OCI-LY7 (cell line): ENCODE measurements at regions not wholly inside any gene's neighbourhood (a gene's known extent, or its start where the extent isn't known, plus 50 kb on each side); places are given as distances from the start of the nearest gene placed in this dataset.

Source experiments
- BruUV-seq: library from RNA; stranded (reverse); fragments of 400-500 nt; replicated peaks from 2 replicates; lab custom pipeline; 2021; lab: Mats Ljungman, UMichigan
- CTCF ChIA-PET: fragments of 300-600 bp; sonication (Branson Sonifier 250); formaldehyde crosslinking; loops from one replicate; lab custom pipeline; 2022; ENCODE audit warnings: antibody characterized with exemption; ENCODE audit not compliant: unreplicated experiment; lab: Charles Lee
- POLR2A ChIA-PET: fragments of 300-600 bp; sonication (Branson Sonifier 250); formaldehyde crosslinking; loops from one replicate; lab custom pipeline; 2022; ENCODE audit warnings: antibody characterized with exemption; lab: Charles Lee
- DNase-seq: peaks from one replicate; pipeline ENCODE4 v3.0.0-alpha.2; 2015; ENCODE audit warnings: low spot score
- H2AFZ ChIP-seq: fragments of 200-600 bp; sonication (generic), shearing (Covaris generic); 2 replicates; pipeline ENCODE4 v1.6.1; 2014; ENCODE audit warnings: mild to moderate bottlenecking, antibody characterized with exemption, low read length, moderate library complexity
- H3K27ac ChIP-seq: fragments of 200-600 bp; sonication (generic); 2 replicates; pipeline ENCODE4 v1.5.1; 2014; ENCODE audit warnings: mixed run types, low read depth, mild to moderate bottlenecking, moderate library complexity, low read length, inconsistent platforms; ENCODE audit not compliant: poor library complexity, severe bottlenecking
- H3K36me3 ChIP-seq: fragments of 200-600 bp; sonication (generic); 2 replicates; pipeline ENCODE4 v1.6.1; 2014; ENCODE audit warnings: mild to moderate bottlenecking, antibody characterized with exemption, low read length, moderate library complexity, mixed read lengths; ENCODE audit not compliant: insufficient read depth
- H3K4me1 ChIP-seq: fragments of 200-600 bp; sonication (generic); 2 replicates; pipeline ENCODE4 v1.5.1; 2014; ENCODE audit warnings: mild to moderate bottlenecking, low read length; ENCODE audit not compliant: insufficient read depth, poor library complexity, severe bottlenecking
- H3K4me2 ChIP-seq: fragments of 200-600 bp; sonication (generic); 2 replicates; pipeline ENCODE4 v1.6.1; 2014; ENCODE audit warnings: mild to moderate bottlenecking, low read length
- H3K4me3 ChIP-seq: fragments of 200-600 bp; sonication (generic); 2 replicates; pipeline ENCODE4 v1.5.1; 2014; ENCODE audit warnings: mild to moderate bottlenecking, low read depth, low read length; ENCODE audit not compliant: poor library complexity, severe bottlenecking
- H3K79me2 ChIP-seq: fragments of 200-600 bp; sonication (generic); 2 replicates; pipeline ENCODE4 v1.6.1; 2016; ENCODE audit warnings: low read depth, mild to moderate bottlenecking, low read length, moderate library complexity, mixed read lengths; ENCODE audit not compliant: insufficient read depth
- H3K9me2 ChIP-seq: fragments of 200-600 bp; sonication (generic); 2 replicates; pipeline ENCODE4 v1.6.1; 2016; ENCODE audit warnings: mild to moderate bottlenecking, low read length, mixed read lengths; ENCODE audit not compliant: insufficient read depth
- H3K9me3 ChIP-seq: fragments of 200-600 bp; sonication (generic); 2 replicates; pipeline ENCODE4 v1.6.1; 2014; ENCODE audit warnings: mild to moderate bottlenecking, mixed run types, low read length, mixed read lengths
- H4K20me1 ChIP-seq: fragments of 200-600 bp; sonication (generic); 2 replicates; pipeline ENCODE4 v1.6.1; 2014; ENCODE audit warnings: mild to moderate bottlenecking, antibody characterized with exemption, low read length, moderate library complexity, mixed read lengths; ENCODE audit not compliant: insufficient read depth
- CTCF ChIP-seq: fragments of 200-600 bp; sonication (generic); conservative IDR thresholded peaks from 2 replicates; pipeline ENCODE4 v1.5.1; 2014; ENCODE audit warnings: mild to moderate bottlenecking, antibody characterized with exemption, low read length, moderate library complexity, mixed read lengths
- EZH2phosphoT487 ChIP-seq: fragments of 200-600 bp; sonication (generic); IDR thresholded peaks from 2 replicates; pipeline ENCODE4 v1.6.1; 2018; ENCODE audit warnings: low read depth, borderline replicate concordance, mild to moderate bottlenecking, mixed run types, antibody characterized with exemption, low read length, moderate library complexity, mixed read lengths
- intact Hi-C: fragments of 100-400 bp; cut with micrococcal nuclease; formaldehyde crosslinking; loops from one replicate; pipeline ENCODE4 v1.10.0; 2022; ENCODE audit not compliant: unreplicated experiment

GRCh38 chr5:42235837-42236236 is 187.4 kb upstream of the GHR start:
- H3K27ac ChIP-seq: no peak overlapping the region
- TF ChIP-seq EZH2phosphoT487 (no peak), CTCF (no peak)
- no TSS peak for BruUV-seq
- DNase-seq: no peak
- H3K9me3 ChIP-seq: no peaks in the 10 kb centered on the region
- no peaks in the 10 kb centered on the region for H3K4me1 ChIP-seq
- no peak overlapping the region for H3K4me3 ChIP-seq
- H3K36me3 ChIP-seq: no peaks in the 10 kb centered on the region
- no peaks in the 10 kb centered on the region for H4K20me1 ChIP-seq
- H2AFZ ChIP-seq: no peak overlapping the region
- intact Hi-C loops: no loop called here
- H3K4me2 ChIP-seq: no peak overlapping the region
- H3K79me2 ChIP-seq: no peaks in the 10 kb centered on the region
- CTCF ChIA-PET: no interaction called here
- POLR2A ChIA-PET: interaction anchor here (0.6 kb wide), 1 partner anchor 752 kb away, joined by 3 read pairs; no protein-coding TSS in a partner anchor
- H3K9me2 ChIP-seq: 0 out of 2 replicates have a peak, but pooled peaks cover 4% of the 10 kb centered on the region

- no peak overlapping the region for H3K4me3 ChIP-seq
- no peak for DNase-seq
- no peak overlapping the region for H2AFZ ChIP-seq
- BruUV-seq: no TSS peak
- no peaks in the 10 kb centered on the region for H3K36me3 ChIP-seq
- TF ChIP-seq EZH2phosphoT487 (no peak), CTCF (no peak)
- H3K9me3 ChIP-seq: no peaks in the 10 kb centered on the region
- H4K20me1 ChIP-seq: no peaks in the 10 kb centered on the region
- ChIA-PET POLR2A (no interaction called here), CTCF (no interaction called here)
- H3K4me1 ChIP-seq: no peaks in the 10 kb centered on the region
- 0 out of 2 replicates have a peak, but pooled peaks cover 4% of the 10 kb centered on the region for H3K9me2 ChIP-seq
- no peak overlapping the region for H3K27ac ChIP-seq
- H3K79me2 ChIP-seq: no peaks in the 10 kb centered on the region
- intact Hi-C loops: no loop called here
- H3K4me2 ChIP-seq: no peak overlapping the region
Measured at GRCh38 chr5:42241636-42242035, 181.6 kb upstream of the GHR start.

GRCh38 chr5:42242210-42242609 is 181.0 kb upstream of the GHR start:
- no TSS peak for BruUV-seq

More at GRCh38 chr5:42242210-42242609, 181.0 kb upstream of the GHR start:
- ChIA-PET POLR2A (no interaction called here), CTCF (no interaction called here)
- H3K79me2 ChIP-seq: no peaks in the 10 kb centered on the region
- no peaks in the 10 kb centered on the region for H3K4me1 ChIP-seq
- no peak overlapping the region for H2AFZ ChIP-seq
- no peak for DNase-seq
- intact Hi-C loops: no loop called here
- H3K4me2 ChIP-seq: no peak overlapping the region
- no peaks in the 10 kb centered on the region for H3K36me3 ChIP-seq
- H4K20me1 ChIP-seq: no peaks in the 10 kb centered on the region
- no peaks in the 10 kb centered on the region for H3K9me3 ChIP-seq
- TF ChIP-seq CTCF (no peak), EZH2phosphoT487 (no peak)
- H3K27ac ChIP-seq: no peak overlapping the region
- H3K4me3 ChIP-seq: no peak overlapping the region
- 0 out of 2 replicates have a peak, but pooled peaks cover 4% of the 10 kb centered on the region for H3K9me2 ChIP-seq
